Left lung (tissue), 4 donors: ENCODE measurements at regions not wholly inside any gene's neighbourhood (a gene's known extent, or its start where the extent isn't known, plus 50 kb on each side); places are given as distances from the start of the nearest gene placed in this dataset.

Experiments
- ATAC-seq: fragments of 200-7000 bp; cut with Tn5 transposase; one replicate; pipeline ENCODE4 v1.9.1; 2020; ENCODE audit warnings: moderate library complexity
- DNase-seq, 4 donors: peaks; one replicate each; pipeline ENCODE4 v3.0.0-alpha.2; 2013 to 2020
- H3K27ac ChIP-seq, 2 donors: fragments of 200-600 bp; sonication (generic) in 1 of 2; one replicate each; pipeline versions ENCODE4 v1.5.0 to v1.8.0; 2020 to 2021
- H3K27me3 ChIP-seq, 2 donors: fragments of 200-600 bp; sonication (generic) in 1 of 2; one replicate each; pipeline versions ENCODE4 v1.5.0 to v1.8.0; 2020 to 2021
- H3K36me3 ChIP-seq, 2 donors: fragments of 200-600 bp; sonication (generic) in 1 of 2; one replicate each; pipeline versions ENCODE4 v1.5.0 to v1.8.0; 2020 to 2021
- H3K4me1 ChIP-seq, 2 donors: fragments of 200-600 bp; one replicate each; pipeline ENCODE4 v1.8.0; 2021
- H3K4me3 ChIP-seq, 2 donors: fragments of 200-600 bp; sonication (generic) in 1 of 2; one replicate each; pipeline versions ENCODE4 v1.5.0 to v1.8.0; 2020 to 2021; ENCODE audit warnings: mild to moderate bottlenecking in 1 of 2
- H3K9me3 ChIP-seq, 2 donors: fragments of 200-600 bp; sonication (generic) in 1 of 2; one replicate each; pipeline versions ENCODE4 v1.5.0 to v1.8.0; 2020 to 2021
- CTCF ChIP-seq, 2 donors: fragments of 200-600 bp; sonication (generic) in 1 of 2; IDR thresholded peaks; one replicate each; pipeline versions ENCODE4 v1.5.0 to v1.8.0; 2021; ENCODE audit warnings: antibody characterized with exemption in 2 of 2
- intact Hi-C, 2 donors: fragments of 100-400 bp; cut with DNase I; formaldehyde crosslinking; loops; one replicate each; pipeline versions ENCODE4 v1.11.2 to v1.14.2; 2022
- donor health status: DM: no; HTN: yes; CAD: no.
- donor health status: DM: no; HTN: no; CAD: no.

- H3K4me3 ChIP-seq, result no peak overlapping the region
- H3K36me3 ChIP-seq, result no peaks in the 10 kb centered on the region
- ATAC-seq, result no peak
- no peaks in the 10 kb centered on the region for H3K9me3 ChIP-seq
- no peak overlapping the region for H3K27ac ChIP-seq
- intact Hi-C loops, result no loop called here
- no peak for TF ChIP-seq CTCF (IDR thresholded peaks at IDR 0.05)
- no peak for DNase-seq
- H3K27me3 ChIP-seq, result no peaks in the 10 kb centered on the region
- no peaks in the 10 kb centered on the region for H3K4me1 ChIP-seq
Measured at GRCh38 chr5:6950250-6950649, 237.0 kb downstream of the TENT4A start.

- Histone ChIP-seq H3K9me3 (no peaks in the 10 kb centered on the region), H3K4me3 (no peak overlapping the region), H3K27ac (no peak overlapping the region), H3K4me1 (no peaks in the 10 kb centered on the region), H3K36me3 (no peaks in the 10 kb centered on the region), H3K27me3 (no peaks in the 10 kb centered on the region)
- intact Hi-C loops, result no loop called here
- DNase-seq (peak in 2 of 4 donors; percentile 18 to 32), ATAC-seq (no peak)
- TF ChIP-seq CTCF (IDR thresholded peaks at IDR 0.05), result no peak
Measured at GRCh38 chr5:6950860-6951259, 237.6 kb downstream of the TENT4A start.

GRCh38 chr5:6961123-6961522 lies 247.9 kb downstream of the TENT4A start:
- Histone ChIP-seq H3K27ac (no peak overlapping the region), H3K4me3 (no peak overlapping the region), H3K36me3 (no peaks in the 10 kb centered on the region), H3K9me3 (peaks cover 0 to 5% of the 10 kb centered on the region in 2 donors), H3K27me3 (no peaks in the 10 kb centered on the region), H3K4me1 (no peaks in the 10 kb centered on the region)
- TF ChIP-seq CTCF (IDR thresholded peaks at IDR 0.05), result no peak
- DNase-seq, result no peak
- intact Hi-C loops, result no loop called here
- ATAC-seq, result no peak

- ATAC-seq (no peak), DNase-seq (no peak)
- Histone ChIP-seq H3K27ac (no peak overlapping the region), H3K9me3 (peaks cover 0 to 5% of the 10 kb centered on the region in 2 donors), H3K4me3 (no peak overlapping the region), H3K27me3 (no peaks in the 10 kb centered on the region), H3K36me3 (no peaks in the 10 kb centered on the region), H3K4me1 (no peaks in the 10 kb centered on the region)
- intact Hi-C loops, result no loop called here
- TF ChIP-seq CTCF (IDR thresholded peaks at IDR 0.05), result no peak
Measured at GRCh38 chr5:6961837-6962635, 248.8 kb downstream of the TENT4A start.

GRCh38 chr5:6976971-6977370 lies 263.7 kb downstream of the TENT4A start:
- H3K9me3 ChIP-seq, result no peaks in the 10 kb centered on the region
- H3K27me3 ChIP-seq, result no peaks in the 10 kb centered on the region
- no peaks in the 10 kb centered on the region for H3K36me3 ChIP-seq
- H3K4me1 ChIP-seq, result no peaks in the 10 kb centered on the region
- no peak for DNase-seq
- no peak for ATAC-seq
- no peak for TF ChIP-seq CTCF (IDR thresholded peaks at IDR 0.05)
- no peak overlapping the region for H3K27ac ChIP-seq
- intact Hi-C loops, result no loop called here
- no peak overlapping the region for H3K4me3 ChIP-seq
